DMS 273 treated with DMSO at 0.1 percent for 48 hours (cell line): ENCODE measurements at regions not wholly inside any gene's neighbourhood (a gene's known extent, or its start where the extent isn't known, plus 50 kb on each side); places are given as distances from the start of the nearest gene placed in this dataset.
"Not testable (repeated sequence)": the region's sequence is repeated elsewhere in the genome, so short reads cannot be mapped to it uniquely, and the experiment has no call there.

Experiments used
- DNase-seq: peaks from one replicate; lab custom pipeline; 2025; lab: John Stamatoyannopoulos, UW

GRCh38 chr13:50646070-50646469, 197.4 kb downstream of the DLEU7 start:
- no peak for DNase-seq

GRCh38 chr13:50649211-50649610, 194.3 kb downstream of the DLEU7 start:
- DNase-seq: no peak

GRCh38 chr13:50650592-50651504, 192.6 kb downstream of the DLEU7 start:
- DNase-seq: no peak

- DNase-seq: no peak
Measured at GRCh38 chr13:50651922-50652321, 191.6 kb downstream of the DLEU7 start.

GRCh38 chr13:50654331-50654730, 189.2 kb downstream of the DLEU7 start:
- DNase-seq: no peak

GRCh38 chr13:50661881-50662280, 181.6 kb downstream of the DLEU7 start:
- not testable (repeated sequence) for DNase-seq

GRCh38 chr13:50664951-50665350, 178.5 kb downstream of the DLEU7 start:
- peak; percentile 2 for DNase-seq

GRCh38 chr13:50668049-50668448, 175.4 kb downstream of the DLEU7 start:
- DNase-seq: no peak

GRCh38 chr13:50668691-50669271, 174.7 kb downstream of the DLEU7 start:
- peak; percentile 7 for DNase-seq

- DNase-seq: no peak
Measured at GRCh38 chr13:50670272-50670671, 173.2 kb downstream of the DLEU7 start.

GRCh38 chr13:50670847-50671496, 172.5 kb downstream of the DLEU7 start:
- DNase-seq: no peak

GRCh38 chr13:50671497-50671850, 172.0 kb downstream of the DLEU7 start:
- DNase-seq: no peak

- DNase-seq: no peak
Measured at GRCh38 chr13:50672025-50672424, 171.5 kb downstream of the DLEU7 start.

- DNase-seq: no peak
Measured at GRCh38 chr13:50675651-50676050, 167.8 kb downstream of the DLEU7 start.

- DNase-seq: no peak
Measured at GRCh38 chr13:50676602-50677001, 166.9 kb downstream of the DLEU7 start.

- DNase-seq: no peak
Measured at GRCh38 chr13:50677258-50677657, 166.2 kb downstream of the DLEU7 start.

GRCh38 chr13:50677687-50678463, 165.6 kb downstream of the DLEU7 start:
- no peak for DNase-seq

GRCh38 chr13:50678464-50679162, 164.9 kb downstream of the DLEU7 start:
- no peak for DNase-seq

- no peak for DNase-seq
Measured at GRCh38 chr13:50679321-50679720, 164.2 kb downstream of the DLEU7 start.

GRCh38 chr13:50682002-50682401, 161.5 kb downstream of the DLEU7 start:
- no peak for DNase-seq

GRCh38 chr13:50682966-50683365, 160.5 kb downstream of the DLEU7 start:
- DNase-seq: no peak

GRCh38 chr13:50684366-50684765, 159.1 kb downstream of the DLEU7 start:
- no peak for DNase-seq
